Liver (tissue), 7 donors: ENCODE measurements at regions not wholly inside any gene's neighbourhood (a gene's known extent, or its start where the extent isn't known, plus 50 kb on each side); places are given as distances from the start of the nearest gene placed in this dataset.

ENCODE experiments used
- DNase-seq: peaks from one replicate; pipeline ENCODE4 v3.0.0-alpha.2; 2017; ENCODE audit warnings: low spot score
- H3K27ac ChIP-seq, 2 donors: one replicate each; pipeline ENCODE4 v1.7.0; 2013; ENCODE audit warnings: inconsistent platforms in 2 of 2, low read length in 2 of 2, control low read depth in 1 of 2, low read depth in 1 of 2, mild to moderate bottlenecking in 1 of 2
- H3K27me3 ChIP-seq, 4 donors: one replicate each; pipeline versions ENCODE4 v1.6.1 to v1.7.0; 2013; ENCODE audit warnings: low read length in 3 of 4, inconsistent platforms in 1 of 4, mild to moderate bottlenecking in 1 of 4, moderate library complexity in 1 of 4; ENCODE audit not compliant: control insufficient read depth in 4 of 4, insufficient read depth in 4 of 4
- H3K36me3 ChIP-seq, 4 donors: one replicate each; pipeline versions ENCODE4 v1.6.1 to v1.7.0; 2013; ENCODE audit warnings: low read length in 3 of 4, mild to moderate bottlenecking in 3 of 4, low read depth in 1 of 4, moderate library complexity in 1 of 4; ENCODE audit not compliant: control insufficient read depth in 4 of 4, insufficient read depth in 3 of 4
- H3K4me1 ChIP-seq, 4 donors: one replicate each; pipeline versions ENCODE4 v1.6.1 to v1.7.0; 2013; ENCODE audit warnings: low read length in 3 of 4, mild to moderate bottlenecking in 3 of 4, moderate library complexity in 1 of 4; ENCODE audit not compliant: control insufficient read depth in 4 of 4, insufficient read depth in 4 of 4
- H3K4me3 ChIP-seq, 3 donors: one replicate each; pipeline versions ENCODE4 v1.6.1 to v1.7.0; 2013; ENCODE audit warnings: low read length in 3 of 3, control low read depth in 1 of 3, low read depth in 1 of 3, mild to moderate bottlenecking in 1 of 3
- H3K9ac ChIP-seq, 2 donors: one replicate each; pipeline ENCODE4 v1.7.0; 2013; ENCODE audit warnings: low read length in 2 of 2, mild to moderate bottlenecking in 2 of 2, moderate library complexity in 2 of 2, control low read depth in 1 of 2, low read depth in 1 of 2
- H3K9me3 ChIP-seq, 4 donors: one replicate each; pipeline versions ENCODE4 v1.6.1 to v1.7.0; 2013; ENCODE audit warnings: low read length in 3 of 4; ENCODE audit not compliant: control insufficient read depth in 4 of 4
- EGR1 ChIP-seq, 2 donors: IDR thresholded peaks; 2 replicates each; pipeline ENCODE4 v1.6.1; 2016 to 2018; ENCODE audit warnings: antibody characterized with exemption in 2 of 2, low read depth in 2 of 2
- FOXA1 ChIP-seq: IDR thresholded peaks from 2 replicates; pipeline ENCODE4 v1.6.1; 2016; ENCODE audit warnings: antibody characterized with exemption
- FOXA2 ChIP-seq: IDR thresholded peaks from 2 replicates; pipeline ENCODE4 v1.6.1; 2016; ENCODE audit warnings: antibody characterized with exemption
- GABPA ChIP-seq, 2 donors: IDR thresholded peaks in 1 of 2; conservative IDR thresholded peaks in 1 of 2; 2 replicates each; pipeline ENCODE4 v1.6.1; 2016; ENCODE audit warnings: antibody characterized with exemption in 2 of 2, mild to moderate bottlenecking in 1 of 2, moderate library complexity in 1 of 2
- HNF4A ChIP-seq, 2 donors: conservative IDR thresholded peaks; 2 replicates each; pipeline ENCODE4 v1.6.1; 2016; ENCODE audit warnings: antibody characterized with exemption in 2 of 2, mild to moderate bottlenecking in 2 of 2
- HNF4G ChIP-seq: IDR thresholded peaks from 2 replicates; pipeline ENCODE4 v1.6.1; 2016; ENCODE audit warnings: antibody characterized with exemption
- NR2F2 ChIP-seq: IDR thresholded peaks from 2 replicates; pipeline ENCODE4 v1.6.1; 2016; ENCODE audit warnings: antibody characterized with exemption
- RXRA ChIP-seq, 2 donors: IDR thresholded peaks; 2 replicates each; pipeline ENCODE4 v1.6.1; 2017 to 2018; ENCODE audit warnings: antibody characterized with exemption in 2 of 2, mild to moderate bottlenecking in 1 of 2
- YY1 ChIP-seq: IDR thresholded peaks from 2 replicates; pipeline ENCODE4 v1.6.1; 2016; ENCODE audit warnings: antibody characterized with exemption, mild to moderate bottlenecking
- WGBS: extraction: QIAGEN DNeasy Blood & Tissue Kit; methylation state at CpG from one replicate; pipeline ENCODE4 v1.1.7; 2013; 5-methylcytosine and 5-hydroxymethylcytosine counted together
- TF ChIP-seq, protein P1 (sequence below): IDR thresholded peaks from 2 replicates; pipeline ENCODE4 v1.6.1; 2016; ENCODE audit warnings: antibody characterized with exemption, mild to moderate bottlenecking
- TF ChIP-seq, protein P2 (sequence below): IDR thresholded peaks from 2 replicates; pipeline ENCODE4 v1.6.1; 2016; ENCODE audit warnings: antibody characterized with exemption
- donor health status: healthy.
- donor health status: healthy.
- donor health status: healthy.
- donor health status: healthy.

DNA sequence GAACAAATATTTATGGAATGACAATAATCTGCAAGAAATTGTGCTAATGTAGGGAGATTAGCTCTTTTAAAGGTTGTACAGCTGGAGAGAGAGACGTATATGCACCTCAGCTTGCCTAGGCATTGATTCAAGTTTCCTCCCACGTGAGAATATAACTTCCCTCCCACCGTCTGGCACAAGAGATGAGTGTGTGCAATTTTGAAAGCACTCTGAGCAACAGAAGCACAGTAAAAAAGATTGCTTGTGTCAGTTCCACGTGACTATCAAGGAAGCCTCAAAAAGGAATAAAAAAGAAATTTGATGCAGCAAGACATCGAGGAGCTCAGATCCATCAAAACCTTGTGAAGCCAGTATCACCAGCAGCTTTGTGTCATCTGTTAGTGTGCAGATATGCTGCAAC is 435.3 kb downstream of the TUSC7 start (continued):
- TF ChIP-seq, protein P1, sequence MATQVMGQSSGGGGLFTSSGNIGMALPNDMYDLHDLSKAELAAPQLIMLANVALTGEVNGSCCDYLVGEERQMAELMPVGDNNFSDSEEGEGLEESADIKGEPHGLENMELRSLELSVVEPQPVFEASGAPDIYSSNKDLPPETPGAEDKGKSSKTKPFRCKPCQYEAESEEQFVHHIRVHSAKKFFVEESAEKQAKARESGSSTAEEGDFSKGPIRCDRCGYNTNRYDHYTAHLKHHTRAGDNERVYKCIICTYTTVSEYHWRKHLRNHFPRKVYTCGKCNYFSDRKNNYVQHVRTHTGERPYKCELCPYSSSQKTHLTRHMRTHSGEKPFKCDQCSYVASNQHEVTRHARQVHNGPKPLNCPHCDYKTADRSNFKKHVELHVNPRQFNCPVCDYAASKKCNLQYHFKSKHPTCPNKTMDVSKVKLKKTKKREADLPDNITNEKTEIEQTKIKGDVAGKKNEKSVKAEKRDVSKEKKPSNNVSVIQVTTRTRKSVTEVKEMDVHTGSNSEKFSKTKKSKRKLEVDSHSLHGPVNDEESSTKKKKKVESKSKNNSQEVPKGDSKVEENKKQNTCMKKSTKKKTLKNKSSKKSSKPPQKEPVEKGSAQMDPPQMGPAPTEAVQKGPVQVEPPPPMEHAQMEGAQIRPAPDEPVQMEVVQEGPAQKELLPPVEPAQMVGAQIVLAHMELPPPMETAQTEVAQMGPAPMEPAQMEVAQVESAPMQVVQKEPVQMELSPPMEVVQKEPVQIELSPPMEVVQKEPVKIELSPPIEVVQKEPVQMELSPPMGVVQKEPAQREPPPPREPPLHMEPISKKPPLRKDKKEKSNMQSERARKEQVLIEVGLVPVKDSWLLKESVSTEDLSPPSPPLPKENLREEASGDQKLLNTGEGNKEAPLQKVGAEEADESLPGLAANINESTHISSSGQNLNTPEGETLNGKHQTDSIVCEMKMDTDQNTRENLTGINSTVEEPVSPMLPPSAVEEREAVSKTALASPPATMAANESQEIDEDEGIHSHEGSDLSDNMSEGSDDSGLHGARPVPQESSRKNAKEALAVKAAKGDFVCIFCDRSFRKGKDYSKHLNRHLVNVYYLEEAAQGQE, result no peak

DNA sequence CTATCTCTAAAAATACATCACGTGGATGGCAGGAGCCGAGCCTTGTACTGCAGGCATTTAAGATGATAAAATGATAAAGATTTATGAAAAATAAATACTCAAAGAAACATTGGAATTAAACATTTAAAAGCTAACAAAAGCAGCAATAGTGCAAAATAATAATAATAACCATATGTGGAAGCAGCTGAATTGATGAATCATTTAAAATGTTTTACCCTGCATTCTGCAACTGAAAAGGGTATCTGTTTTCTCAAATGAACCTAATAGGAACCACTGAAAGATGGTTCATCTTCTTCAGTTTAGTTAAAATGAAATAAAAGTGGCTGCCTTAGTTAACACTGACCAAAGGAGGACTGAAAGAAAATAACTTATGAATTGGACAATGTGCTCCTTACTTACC is 436.1 kb downstream of the TUSC7 start:
- H3K27ac ChIP-seq, result no peak overlapping the region
- H3K4me1 ChIP-seq, result no peaks in the 10 kb centered on the region
- no peak for TF ChIP-seq RXRA (IDR thresholded peaks at IDR 0.05)
- no peak for TF ChIP-seq GABPA (IDR thresholded peaks at IDR 0.05 in 1 of 2, conservative IDR thresholded peaks at IDR 0.05 in 1 of 2)
- TF ChIP-seq HNF4A (conservative IDR thresholded peaks at IDR 0.05), result no peak
- TF ChIP-seq, protein P2, sequence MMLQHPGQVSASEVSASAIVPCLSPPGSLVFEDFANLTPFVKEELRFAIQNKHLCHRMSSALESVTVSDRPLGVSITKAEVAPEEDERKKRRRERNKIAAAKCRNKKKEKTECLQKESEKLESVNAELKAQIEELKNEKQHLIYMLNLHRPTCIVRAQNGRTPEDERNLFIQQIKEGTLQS, result no peak
- TF ChIP-seq HNF4G, result no peak
- TF ChIP-seq FOXA2, result no peak
- TF ChIP-seq YY1, result no peak
- H3K4me3 ChIP-seq, result no peak overlapping the region
- H3K9me3 ChIP-seq, result no peaks in the 10 kb centered on the region
- no peaks in the 10 kb centered on the region for H3K36me3 ChIP-seq
- no peak overlapping the region for H3K9ac ChIP-seq
- H3K27me3 ChIP-seq, result no peaks in the 10 kb centered on the region
- no peak for DNase-seq
- 86% methylated on average over 2 of the region's 2 CpGs for WGBS

DNA sequence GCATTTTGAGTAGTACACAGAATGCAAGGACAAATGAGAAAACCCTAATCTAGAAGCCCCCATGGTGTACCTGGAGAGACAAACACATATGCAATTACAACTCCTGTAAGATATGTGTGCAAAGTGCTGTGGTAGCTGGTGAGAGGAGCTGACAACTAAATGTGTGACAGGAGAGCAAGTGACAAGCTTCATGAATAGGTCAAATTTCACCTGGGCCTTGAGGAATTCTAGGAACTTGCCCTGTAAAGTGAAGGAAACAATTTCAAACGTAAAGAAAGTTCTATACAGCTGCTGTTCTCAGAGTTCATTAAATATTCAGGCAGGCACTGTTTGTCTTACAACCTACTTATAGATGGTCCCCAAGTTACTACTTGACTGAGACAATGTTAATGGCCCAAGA is 437.0 kb downstream of the TUSC7 start:
- TF ChIP-seq, protein P1, result no peak
- TF ChIP-seq EGR1 (IDR thresholded peaks at IDR 0.05; ENCODE audit: low read depth in 2 of 2) (no peak), RXRA (IDR thresholded peaks at IDR 0.05) (no peak), NR2F2 (no peak), FOXA1 (no peak), FOXA2 (no peak), YY1 (no peak)
- no peak overlapping the region for H3K9ac ChIP-seq
- no peak overlapping the region for H3K27ac ChIP-seq
- no peaks in the 10 kb centered on the region for H3K9me3 ChIP-seq
- no peak for DNase-seq
- no peaks in the 10 kb centered on the region for H3K27me3 ChIP-seq
- 50% methylated on average over 1 of the region's 1 CpG for WGBS
- no peaks in the 10 kb centered on the region for H3K36me3 ChIP-seq
- H3K4me1 ChIP-seq, result no peaks in the 10 kb centered on the region
- no peak overlapping the region for H3K4me3 ChIP-seq
